KMS-11 (cell line): ENCODE measurements at regions not wholly inside any gene's neighbourhood (a gene's known extent, or its start where the extent isn't known, plus 50 kb on each side); places are given as distances from the start of the nearest gene placed in this dataset.

Source experiments
- H2AFZ ChIP-seq: fragments of 200-600 bp; sonication (generic); 2 replicates; pipeline ENCODE4 v1.6.1; 2016; ENCODE audit warnings: antibody characterized with exemption, mixed run types, low read depth
- H3K27ac ChIP-seq: fragments of 200-600 bp; sonication (generic); 2 replicates; pipeline ENCODE4 v1.6.1; 2016; ENCODE audit warnings: mild to moderate bottlenecking, mixed run types
- H3K27me3 ChIP-seq: fragments of 200-600 bp; sonication (generic); 2 replicates; pipeline ENCODE4 v1.6.1; 2017; ENCODE audit warnings: mild to moderate bottlenecking, low read depth, mixed run types, moderate library complexity; ENCODE audit not compliant: insufficient read depth
- H3K36me3 ChIP-seq: fragments of 200-600 bp; sonication (generic); 2 replicates; pipeline ENCODE4 v1.6.1; 2017; ENCODE audit warnings: mild to moderate bottlenecking, mixed run types; ENCODE audit not compliant: insufficient read depth
- H3K4me1 ChIP-seq: fragments of 200-600 bp; sonication (generic); 2 replicates; pipeline ENCODE4 v1.6.1; 2016; ENCODE audit warnings: mild to moderate bottlenecking, low read depth, mixed run types; ENCODE audit not compliant: poor library complexity, severe bottlenecking
- H3K4me2 ChIP-seq: fragments of 200-600 bp; sonication (generic); 2 replicates; pipeline ENCODE4 v1.7.0; 2016; ENCODE audit warnings: mild to moderate bottlenecking, mixed run types
- H3K4me3 ChIP-seq: fragments of 200-600 bp; sonication (generic); IDR thresholded peaks from 2 replicates; pipeline ENCODE4 v1.6.1; 2017; ENCODE audit warnings: low read depth, low read length, mixed read lengths; ENCODE audit not compliant: insufficient read depth
- H3K79me2 ChIP-seq: fragments of 200-600 bp; sonication (generic); 2 replicates; pipeline ENCODE4 v1.6.1; 2016; ENCODE audit warnings: low read depth, mixed run types; ENCODE audit not compliant: insufficient read depth
- H3K9ac ChIP-seq: fragments of 200-600 bp; sonication (generic); 2 replicates; pipeline ENCODE4 v1.6.1; 2016; ENCODE audit warnings: mild to moderate bottlenecking, mixed run types
- H4K20me1 ChIP-seq: fragments of 200-600 bp; sonication (generic); 2 replicates; pipeline ENCODE4 v1.6.1; 2016; ENCODE audit warnings: mild to moderate bottlenecking, mixed run types; ENCODE audit not compliant: insufficient read depth
- TF ChIP-seq, protein P1 (sequence below): fragments of 200-600 bp; sonication (generic); conservative IDR thresholded peaks from 2 replicates; pipeline ENCODE4 v1.6.1; 2017; ENCODE audit warnings: low read depth, mild to moderate bottlenecking, antibody characterized with exemption, low read length, moderate library complexity, mixed read lengths

DNA sequence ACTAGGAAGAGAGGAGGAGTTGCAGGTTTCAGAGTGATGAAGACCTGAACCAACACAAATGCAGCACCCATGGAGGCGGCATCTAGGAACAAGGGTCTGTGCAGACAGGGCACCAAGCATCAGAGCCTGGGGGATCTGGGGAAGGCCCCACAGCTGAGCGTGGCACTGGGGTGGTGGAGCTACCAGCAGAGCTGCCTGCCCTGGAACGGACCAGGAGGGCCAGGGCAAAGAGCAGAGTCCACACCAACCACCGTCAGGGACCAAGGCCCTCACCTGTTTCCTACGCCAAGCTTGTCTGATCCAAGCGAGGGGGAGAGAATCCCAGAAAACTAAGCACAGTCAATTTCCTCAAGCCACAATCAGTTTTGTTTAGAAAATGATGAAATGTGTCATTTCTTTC is 79.0 kb upstream of the SYT6 start:
- Histone ChIP-seq H3K27me3 (no peaks in the 10 kb centered on the region), H3K4me1 (no peaks in the 10 kb centered on the region), H3K9ac (no peak overlapping the region), H3K4me3 (no peak overlapping the region), H3K79me2 (no peaks in the 10 kb centered on the region), H3K4me2 (no peak overlapping the region), H3K27ac (no peak overlapping the region), H2AFZ (no peak overlapping the region), H3K36me3 (no peaks in the 10 kb centered on the region), H4K20me1 (no peaks in the 10 kb centered on the region)
- TF ChIP-seq, protein P1, sequence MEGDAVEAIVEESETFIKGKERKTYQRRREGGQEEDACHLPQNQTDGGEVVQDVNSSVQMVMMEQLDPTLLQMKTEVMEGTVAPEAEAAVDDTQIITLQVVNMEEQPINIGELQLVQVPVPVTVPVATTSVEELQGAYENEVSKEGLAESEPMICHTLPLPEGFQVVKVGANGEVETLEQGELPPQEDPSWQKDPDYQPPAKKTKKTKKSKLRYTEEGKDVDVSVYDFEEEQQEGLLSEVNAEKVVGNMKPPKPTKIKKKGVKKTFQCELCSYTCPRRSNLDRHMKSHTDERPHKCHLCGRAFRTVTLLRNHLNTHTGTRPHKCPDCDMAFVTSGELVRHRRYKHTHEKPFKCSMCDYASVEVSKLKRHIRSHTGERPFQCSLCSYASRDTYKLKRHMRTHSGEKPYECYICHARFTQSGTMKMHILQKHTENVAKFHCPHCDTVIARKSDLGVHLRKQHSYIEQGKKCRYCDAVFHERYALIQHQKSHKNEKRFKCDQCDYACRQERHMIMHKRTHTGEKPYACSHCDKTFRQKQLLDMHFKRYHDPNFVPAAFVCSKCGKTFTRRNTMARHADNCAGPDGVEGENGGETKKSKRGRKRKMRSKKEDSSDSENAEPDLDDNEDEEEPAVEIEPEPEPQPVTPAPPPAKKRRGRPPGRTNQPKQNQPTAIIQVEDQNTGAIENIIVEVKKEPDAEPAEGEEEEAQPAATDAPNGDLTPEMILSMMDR, result no peak

DNA sequence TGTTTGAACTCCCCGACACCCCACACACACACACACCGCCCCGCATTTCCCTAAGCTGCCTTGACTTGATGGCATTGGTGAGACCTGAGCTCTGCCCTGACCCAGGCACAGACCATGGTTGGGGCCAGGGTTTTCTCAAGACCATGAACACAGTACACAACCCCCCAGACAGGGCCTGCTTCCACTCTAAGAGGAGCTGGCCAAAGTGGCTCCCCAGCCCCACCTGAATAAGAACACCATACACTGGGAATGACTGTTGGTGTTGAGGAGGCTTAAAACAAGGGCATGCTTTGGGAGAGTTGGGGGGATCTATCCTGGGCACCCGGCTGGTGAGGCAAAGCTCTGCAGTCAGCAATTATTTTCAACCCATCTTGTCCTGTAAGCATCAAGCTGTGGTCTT is 77.6 kb upstream of the SYT6 start:
- Histone ChIP-seq H4K20me1 (no peaks in the 10 kb centered on the region), H3K4me2 (no peak overlapping the region)
- TF ChIP-seq, protein P1, result no peak

DNA sequence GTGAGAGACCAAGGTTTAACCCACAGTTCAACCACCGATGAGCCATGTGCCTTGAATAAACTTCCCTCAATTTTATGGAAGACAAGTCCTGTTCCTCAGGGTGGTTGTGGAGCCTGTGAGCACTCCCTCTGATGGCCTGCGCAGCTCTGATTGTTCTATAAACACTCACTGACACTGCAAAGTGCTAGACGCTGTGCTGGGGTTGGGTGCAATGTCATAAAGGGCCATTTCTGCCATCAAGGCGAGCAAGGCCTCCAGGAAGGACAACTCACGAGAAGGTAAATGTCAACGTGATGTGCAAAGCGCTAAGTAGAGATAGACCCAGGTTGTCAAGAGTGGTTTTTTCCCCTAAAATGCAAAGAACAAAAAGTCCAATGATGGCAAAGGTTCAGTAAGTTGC is 75.7 kb upstream of the SYT6 start:
- Histone ChIP-seq H2AFZ (no peak overlapping the region), H3K4me1 (no peaks in the 10 kb centered on the region), H3K36me3 (no peaks in the 10 kb centered on the region), H3K79me2 (no peaks in the 10 kb centered on the region), H3K27me3 (no peaks in the 10 kb centered on the region), H3K9ac (no peak overlapping the region), H4K20me1 (no peaks in the 10 kb centered on the region), H3K4me2 (no peak overlapping the region), H3K27ac (no peak overlapping the region), H3K4me3 (no peak overlapping the region)
- TF ChIP-seq, protein P1, result no peak

More for the DNA sequence above, 77.6 kb upstream of the SYT6 start:
- H3K79me2 ChIP-seq, result no peaks in the 10 kb centered on the region
- H3K4me3 ChIP-seq, result no peak overlapping the region
- no peak overlapping the region for H3K27ac ChIP-seq
- no peaks in the 10 kb centered on the region for H3K36me3 ChIP-seq
- H3K4me1 ChIP-seq, result no peaks in the 10 kb centered on the region
- no peaks in the 10 kb centered on the region for H3K27me3 ChIP-seq
- no peak overlapping the region for H3K9ac ChIP-seq
- no peak overlapping the region for H2AFZ ChIP-seq

DNA sequence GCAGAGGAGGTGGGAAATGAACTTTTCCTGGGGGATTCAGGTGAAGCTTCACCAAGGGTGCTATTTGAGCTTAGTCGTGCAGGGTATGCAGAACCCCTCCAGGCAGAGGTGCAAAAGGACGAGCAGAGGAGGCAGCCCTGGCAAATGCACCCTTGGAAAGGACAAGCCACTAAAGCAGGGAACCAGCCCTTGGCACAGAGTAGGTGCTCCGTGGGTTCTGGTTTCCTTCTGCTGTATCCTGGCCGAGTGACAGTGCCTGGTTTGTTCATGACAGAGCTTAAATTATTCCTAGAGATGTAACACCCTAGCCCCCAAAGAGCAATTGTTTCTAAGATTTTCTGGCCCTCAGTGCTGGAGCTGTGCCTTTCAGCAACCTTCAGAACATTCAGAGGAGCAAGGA is 73.4 kb upstream of the SYT6 start:
- no peaks in the 10 kb centered on the region for H3K4me1 ChIP-seq
- H3K4me2 ChIP-seq, result no peak overlapping the region
- H4K20me1 ChIP-seq, result no peaks in the 10 kb centered on the region
- no peaks in the 10 kb centered on the region for H3K36me3 ChIP-seq
- no peak overlapping the region for H3K4me3 ChIP-seq
- TF ChIP-seq, protein P1, result no peak
- no peak overlapping the region for H3K9ac ChIP-seq
- H2AFZ ChIP-seq, result no peak overlapping the region
- no peaks in the 10 kb centered on the region for H3K79me2 ChIP-seq
- H3K27me3 ChIP-seq, result no peaks in the 10 kb centered on the region
- H3K27ac ChIP-seq, result no peak overlapping the region
